Gastrocnemius medialis (tissue), 4 donors: ENCODE measurements at regions not wholly inside any gene's neighbourhood (a gene's known extent, or its start where the extent isn't known, plus 50 kb on each side); places are given as distances from the start of the nearest gene placed in this dataset.

Experiments used
- POLR2A ChIP-seq, 2 donors: fragments of 450-650 bp; IDR thresholded peaks; one replicate each; pipeline ENCODE4 v1.6.1; 2017; ENCODE audit warnings: antibody characterized with exemption in 2 of 2, mild to moderate bottlenecking in 2 of 2, moderate library complexity in 2 of 2
- TF ChIP-seq, protein P1 (sequence below), 5 experiments: fragments of 450-650 bp in 3 of 5; fragments of 200-600 bp in 2 of 5; sonication (generic) in 2 of 5; IDR thresholded peaks in 4 of 5; conservative IDR thresholded peaks in 1 of 5; 1 replicate in 4 of 5; 2 replicates in 1 of 5; pipeline ENCODE4 v1.5.1; 2016 to 2019; ENCODE audit warnings: antibody characterized with exemption in 5 of 5, mild to moderate bottlenecking in 3 of 5, moderate library complexity in 3 of 5

DNA sequence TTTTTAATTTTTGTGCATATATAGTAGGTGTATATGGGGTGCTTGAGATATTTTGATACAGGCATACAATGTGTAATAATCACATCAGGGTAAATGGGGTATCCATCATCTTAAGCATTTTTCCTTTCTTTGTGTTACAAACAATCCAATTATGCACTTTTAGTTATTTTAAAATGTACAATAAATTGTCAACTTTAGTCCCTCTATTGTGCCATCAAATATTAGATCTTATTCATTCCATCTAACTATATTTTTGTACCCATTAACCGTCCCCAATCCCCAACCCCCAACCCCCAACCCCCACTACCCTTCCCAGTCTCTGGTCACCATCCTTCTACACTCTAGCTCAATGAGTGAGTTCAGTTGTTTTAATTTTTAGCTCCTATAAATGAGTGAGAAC lies 335.1 kb upstream of the C11orf87 start:
- TF ChIP-seq, protein P1, sequence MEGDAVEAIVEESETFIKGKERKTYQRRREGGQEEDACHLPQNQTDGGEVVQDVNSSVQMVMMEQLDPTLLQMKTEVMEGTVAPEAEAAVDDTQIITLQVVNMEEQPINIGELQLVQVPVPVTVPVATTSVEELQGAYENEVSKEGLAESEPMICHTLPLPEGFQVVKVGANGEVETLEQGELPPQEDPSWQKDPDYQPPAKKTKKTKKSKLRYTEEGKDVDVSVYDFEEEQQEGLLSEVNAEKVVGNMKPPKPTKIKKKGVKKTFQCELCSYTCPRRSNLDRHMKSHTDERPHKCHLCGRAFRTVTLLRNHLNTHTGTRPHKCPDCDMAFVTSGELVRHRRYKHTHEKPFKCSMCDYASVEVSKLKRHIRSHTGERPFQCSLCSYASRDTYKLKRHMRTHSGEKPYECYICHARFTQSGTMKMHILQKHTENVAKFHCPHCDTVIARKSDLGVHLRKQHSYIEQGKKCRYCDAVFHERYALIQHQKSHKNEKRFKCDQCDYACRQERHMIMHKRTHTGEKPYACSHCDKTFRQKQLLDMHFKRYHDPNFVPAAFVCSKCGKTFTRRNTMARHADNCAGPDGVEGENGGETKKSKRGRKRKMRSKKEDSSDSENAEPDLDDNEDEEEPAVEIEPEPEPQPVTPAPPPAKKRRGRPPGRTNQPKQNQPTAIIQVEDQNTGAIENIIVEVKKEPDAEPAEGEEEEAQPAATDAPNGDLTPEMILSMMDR (IDR thresholded peaks at IDR 0.05 in 4 of 5, conservative IDR thresholded peaks at IDR 0.05 in 1 of 5): no peak
- TF ChIP-seq POLR2A (IDR thresholded peaks at IDR 0.05): no peak
